ENCODE measurements at regions not wholly inside any gene's neighbourhood (a gene's known extent, or its start where the extent isn't known, plus 50 kb on each side); places are given as distances from the start of the nearest gene placed in this dataset.

GRCh38 chr13:111568290-111568689 lies 247.8 kb downstream of the TEX29 start:
- TF ChIP-seq, protein P1, sequence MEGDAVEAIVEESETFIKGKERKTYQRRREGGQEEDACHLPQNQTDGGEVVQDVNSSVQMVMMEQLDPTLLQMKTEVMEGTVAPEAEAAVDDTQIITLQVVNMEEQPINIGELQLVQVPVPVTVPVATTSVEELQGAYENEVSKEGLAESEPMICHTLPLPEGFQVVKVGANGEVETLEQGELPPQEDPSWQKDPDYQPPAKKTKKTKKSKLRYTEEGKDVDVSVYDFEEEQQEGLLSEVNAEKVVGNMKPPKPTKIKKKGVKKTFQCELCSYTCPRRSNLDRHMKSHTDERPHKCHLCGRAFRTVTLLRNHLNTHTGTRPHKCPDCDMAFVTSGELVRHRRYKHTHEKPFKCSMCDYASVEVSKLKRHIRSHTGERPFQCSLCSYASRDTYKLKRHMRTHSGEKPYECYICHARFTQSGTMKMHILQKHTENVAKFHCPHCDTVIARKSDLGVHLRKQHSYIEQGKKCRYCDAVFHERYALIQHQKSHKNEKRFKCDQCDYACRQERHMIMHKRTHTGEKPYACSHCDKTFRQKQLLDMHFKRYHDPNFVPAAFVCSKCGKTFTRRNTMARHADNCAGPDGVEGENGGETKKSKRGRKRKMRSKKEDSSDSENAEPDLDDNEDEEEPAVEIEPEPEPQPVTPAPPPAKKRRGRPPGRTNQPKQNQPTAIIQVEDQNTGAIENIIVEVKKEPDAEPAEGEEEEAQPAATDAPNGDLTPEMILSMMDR (conservative IDR thresholded peaks at IDR 0.05; ENCODE audit: low read length), result no peak
- no peak for TF ChIP-seq EZH2phosphoT487 (IDR thresholded peaks at IDR 0.05; ENCODE audit: borderline replicate concordance)

Data from Loucy (cell line).